Smooth muscle cell (in vitro differentiated cells): ENCODE measurements at regions not wholly inside any gene's neighbourhood (a gene's known extent, or its start where the extent isn't known, plus 50 kb on each side); places are given as distances from the start of the nearest gene placed in this dataset.

ENCODE experiments used
- DNase-seq: peaks from one replicate; lab custom pipeline; 2025; ENCODE audit not compliant: unreplicated experiment; lab: John Stamatoyannopoulos, UW
- H2AFZ ChIP-seq: fragments of 200-600 bp; sonication (generic); 2 replicates; pipeline ENCODE4 v1.6.0; 2016; ENCODE audit warnings: antibody characterized with exemption, low read depth, mild to moderate bottlenecking
- H3F3A ChIP-seq: fragments of 200-600 bp; sonication (generic); 2 replicates; pipeline ENCODE4 v1.6.0; 2017; ENCODE audit warnings: antibody characterized with exemption, low read depth
- H3K27ac ChIP-seq: fragments of 200-600 bp; sonication (generic); 2 replicates; pipeline ENCODE4 v1.5.1; 2016; ENCODE audit warnings: low read depth, mild to moderate bottlenecking
- H3K27me3 ChIP-seq: fragments of 200-600 bp; sonication (generic); 2 replicates; pipeline ENCODE4 v1.6.1; 2016; ENCODE audit warnings: low read depth, mild to moderate bottlenecking
- H3K36me3 ChIP-seq: fragments of 200-600 bp; sonication (generic); 2 replicates; pipeline ENCODE4 v1.5.1; 2016; ENCODE audit warnings: low read depth
- H3K4me1 ChIP-seq: fragments of 200-600 bp; sonication (generic); 2 replicates; pipeline ENCODE4 v1.5.1; 2016; ENCODE audit warnings: low read depth
- H3K4me2 ChIP-seq: fragments of 200-600 bp; sonication (generic); 2 replicates; pipeline ENCODE4 v1.6.0; 2016; ENCODE audit warnings: mild to moderate bottlenecking
- H3K4me3 ChIP-seq: fragments of 200-600 bp; sonication (generic); 2 replicates; pipeline ENCODE4 v1.5.1; 2016; ENCODE audit warnings: mild to moderate bottlenecking
- H3K79me2 ChIP-seq: fragments of 200-600 bp; sonication (generic); 2 replicates; pipeline ENCODE4 v1.6.0; 2016; ENCODE audit warnings: low read depth, mild to moderate bottlenecking
- H3K9ac ChIP-seq: fragments of 200-600 bp; sonication (generic); 2 replicates; pipeline ENCODE4 v1.6.0; 2016; ENCODE audit warnings: low read depth
- H3K9me3 ChIP-seq: fragments of 200-600 bp; sonication (generic); replicated peaks from 2 replicates; pipeline ENCODE4 v1.5.1; 2016; ENCODE audit warnings: low read depth
- H4K20me1 ChIP-seq: fragments of 200-600 bp; sonication (generic); 2 replicates; pipeline ENCODE4 v1.6.0; 2016; ENCODE audit warnings: low read depth
- CTCF ChIP-seq: fragments of 200-600 bp; sonication (generic); IDR thresholded peaks from 2 replicates; pipeline ENCODE4 v1.5.1; 2017; ENCODE audit warnings: borderline replicate concordance, mild to moderate bottlenecking, antibody characterized with exemption; ENCODE audit not compliant: insufficient read depth, poor library complexity, severe bottlenecking
- WGBS: methylation state at CpG from one replicate; pipeline ENCODE4 v1.1.7; 2016; ENCODE audit warnings: low lambda C conversion rate; 5-methylcytosine and 5-hydroxymethylcytosine counted together

GRCh38 chr1:98427664-98428063, 233.9 kb upstream of the SNX7 start:
- Histone ChIP-seq H3K79me2 (no peaks in the 10 kb centered on the region), H3K27me3 (no peaks in the 10 kb centered on the region), H2AFZ (no peak overlapping the region), H3K36me3 (no peaks in the 10 kb centered on the region), H4K20me1 (no peaks in the 10 kb centered on the region), H3K27ac (no peak overlapping the region), H3K9ac (no peak overlapping the region), H3K4me1 (no peaks in the 10 kb centered on the region), H3K9me3 (no peaks in the 10 kb centered on the region), H3K4me2 (no peak overlapping the region), H3F3A (no peaks in the 10 kb centered on the region), H3K4me3 (no peak overlapping the region)
- no peak for DNase-seq
- WGBS = 72% methylated on average over 3 of the region's 3 CpGs
- no peak for TF ChIP-seq CTCF

GRCh38 chr1:98426092-98426491, 235.4 kb upstream of the SNX7 start:
- no peak for DNase-seq
- no peaks in the 10 kb centered on the region for H3K27me3 ChIP-seq
- no peak overlapping the region for H3K4me2 ChIP-seq
- no peak overlapping the region for H2AFZ ChIP-seq
- H3K9ac ChIP-seq = no peak overlapping the region
- no peaks in the 10 kb centered on the region for H3F3A ChIP-seq
- H3K9me3 ChIP-seq = no peaks in the 10 kb centered on the region
- no peak overlapping the region for H3K27ac ChIP-seq
- 89% methylated on average over 4 of the region's 4 CpGs for WGBS
- no peak overlapping the region for H3K4me3 ChIP-seq
- H3K4me1 ChIP-seq = no peaks in the 10 kb centered on the region
- no peaks in the 10 kb centered on the region for H3K36me3 ChIP-seq
- no peaks in the 10 kb centered on the region for H3K79me2 ChIP-seq
- H4K20me1 ChIP-seq = no peaks in the 10 kb centered on the region
- TF ChIP-seq CTCF = no peak

DNA sequence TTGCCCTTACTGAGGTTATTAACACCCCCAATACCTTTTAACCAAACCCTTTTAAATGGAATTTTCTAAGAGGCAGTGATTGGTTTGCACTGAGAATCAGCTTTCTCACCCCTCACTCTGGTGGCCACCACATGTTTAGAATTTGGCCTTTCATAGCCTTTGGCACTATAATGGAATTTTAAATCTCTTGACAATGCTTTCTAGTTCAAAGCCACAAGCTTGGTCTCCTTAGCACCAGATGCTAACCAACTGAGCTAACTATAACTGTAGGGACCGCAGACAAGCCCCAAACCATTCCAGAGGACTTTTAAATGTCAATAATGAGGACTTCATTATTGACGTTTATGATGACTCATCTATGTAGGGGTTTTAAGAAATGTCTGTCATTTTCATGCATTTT, 238.7 kb upstream of the SNX7 start:
- no peaks in the 10 kb centered on the region for H3K36me3 ChIP-seq
- no peak overlapping the region for H3K9ac ChIP-seq
- no peak overlapping the region for H3K27ac ChIP-seq
- no peak overlapping the region for H2AFZ ChIP-seq
- no peak overlapping the region for H3K4me3 ChIP-seq
- no peak for DNase-seq
- H3F3A ChIP-seq = no peaks in the 10 kb centered on the region
- no peaks in the 10 kb centered on the region for H4K20me1 ChIP-seq
- H3K27me3 ChIP-seq = no peaks in the 10 kb centered on the region
- H3K4me1 ChIP-seq = no peaks in the 10 kb centered on the region
- no peak for TF ChIP-seq CTCF
- no peaks in the 10 kb centered on the region for H3K79me2 ChIP-seq
- H3K9me3 ChIP-seq = no peaks in the 10 kb centered on the region
- no peak overlapping the region for H3K4me2 ChIP-seq
- WGBS = 88% methylated on average over 2 of the region's 2 CpGs

DNA sequence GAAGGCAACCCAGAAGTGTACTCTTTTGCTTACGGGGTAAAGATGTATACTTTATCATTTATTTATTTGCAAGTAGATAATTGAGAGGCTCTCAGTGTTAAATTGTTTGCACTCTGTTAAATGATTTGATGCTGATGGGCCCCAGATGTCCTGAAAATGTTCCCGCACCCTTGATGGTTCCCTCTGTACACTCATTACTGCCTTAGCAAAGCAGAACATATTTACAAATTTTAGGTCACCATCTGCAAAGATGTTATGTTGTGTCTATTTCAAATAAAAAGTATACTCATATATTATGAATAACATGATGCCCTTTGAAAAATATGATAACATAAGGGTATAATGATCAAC, 240.5 kb upstream of the SNX7 start:
- H3K36me3 ChIP-seq = no peaks in the 10 kb centered on the region
- H3F3A ChIP-seq = no peaks in the 10 kb centered on the region
- no peak overlapping the region for H2AFZ ChIP-seq
- no peaks in the 10 kb centered on the region for H4K20me1 ChIP-seq
- no peak for TF ChIP-seq CTCF
- H3K27ac ChIP-seq = no peak overlapping the region
- H3K9ac ChIP-seq = no peak overlapping the region
- 90% methylated on average over 2 of the region's 2 CpGs for WGBS
- no peaks in the 10 kb centered on the region for H3K4me1 ChIP-seq
- DNase-seq = no peak
- H3K4me3 ChIP-seq = no peak overlapping the region
- H3K4me2 ChIP-seq = no peak overlapping the region
- no peaks in the 10 kb centered on the region for H3K79me2 ChIP-seq
- H3K27me3 ChIP-seq = no peaks in the 10 kb centered on the region
- H3K9me3 ChIP-seq = no peaks in the 10 kb centered on the region
